GM21381 (cell line): ENCODE measurements at regions not wholly inside any gene's neighbourhood (a gene's known extent, or its start where the extent isn't known, plus 50 kb on each side); places are given as distances from the start of the nearest gene placed in this dataset.
"Not testable (repeated sequence)": the region's sequence is repeated elsewhere in the genome, so short reads cannot be mapped to it uniquely, and the experiment has no call there.

Experiments
- ATAC-seq: cut with Tn5 transposase; IDR thresholded peaks from one replicate; pipeline ENCODE4 v1.9.1; 2021; ENCODE audit warnings: mild to moderate bottlenecking, moderate library complexity; ENCODE audit not compliant: unreplicated experiment

- ATAC-seq, result no peak
Measured at GRCh38 chr9:129547063-129547462, 73.8 kb downstream of the C9orf50 start.

- not testable (repeated sequence) for ATAC-seq
Measured at GRCh38 chr9:129545876-129546275, 75.0 kb downstream of the C9orf50 start.

- no peak for ATAC-seq
Measured at GRCh38 chr9:129544761-129545160, 76.1 kb downstream of the C9orf50 start.

GRCh38 chr9:129542741-129543140 is 78.2 kb downstream of the C9orf50 start:
- ATAC-seq, result no peak

GRCh38 chr9:129541270-129541669 is 79.6 kb downstream of the C9orf50 start:
- ATAC-seq, result no peak

GRCh38 chr9:129539446-129539845 is 81.5 kb downstream of the C9orf50 start:
- no peak for ATAC-seq

GRCh38 chr9:129531860-129532402 is 89.0 kb downstream of the C9orf50 start:
- ATAC-seq, result not testable (repeated sequence)

GRCh38 chr9:129527955-129528354 is 92.9 kb downstream of the C9orf50 start:
- ATAC-seq, result not testable (repeated sequence)

GRCh38 chr9:129525656-129526196 is 95.2 kb downstream of the C9orf50 start:
- no peak for ATAC-seq

GRCh38 chr9:129524582-129525270 is 96.2 kb downstream of the C9orf50 start:
- no peak for ATAC-seq

- no peak for ATAC-seq
Measured at GRCh38 chr9:129523943-129524581, 96.8 kb downstream of the C9orf50 start.

- no peak for ATAC-seq
Measured at GRCh38 chr9:129522351-129522750, 98.5 kb downstream of the C9orf50 start.

GRCh38 chr9:129520082-129520481 is 100.8 kb downstream of the C9orf50 start:
- no peak for ATAC-seq

- no peak for ATAC-seq
Measured at GRCh38 chr9:129518074-129518473, 102.8 kb downstream of the C9orf50 start.

GRCh38 chr9:129517006-129517405 is 103.9 kb downstream of the C9orf50 start:
- no peak for ATAC-seq

GRCh38 chr9:129514891-129515290 is 106.0 kb downstream of the C9orf50 start:
- ATAC-seq, result no peak

- no peak for ATAC-seq
Measured at GRCh38 chr9:129514497-129514867, 106.4 kb downstream of the C9orf50 start.

- no peak for ATAC-seq
Measured at GRCh38 chr9:129513856-129514496, 106.9 kb downstream of the C9orf50 start.

GRCh38 chr9:129513282-129513681 is 107.6 kb downstream of the C9orf50 start:
- ATAC-seq, result no peak

- no peak for ATAC-seq
Measured at GRCh38 chr9:129511285-129511900, 109.5 kb downstream of the C9orf50 start.

GRCh38 chr9:129509533-129509928 is 111.4 kb downstream of the C9orf50 start:
- no peak for ATAC-seq
